DMS153 treated with DMSO at 0.1 percent for 48 hours (cell line): ENCODE measurements at regions not wholly inside any gene's neighbourhood (a gene's known extent, or its start where the extent isn't known, plus 50 kb on each side); places are given as distances from the start of the nearest gene placed in this dataset.
"Not testable (repeated sequence)": the region's sequence is repeated elsewhere in the genome, so short reads cannot be mapped to it uniquely, and the experiment has no call there.

ENCODE experiments used
- DNase-seq: peaks from one replicate; lab custom pipeline; 2025; ENCODE audit not compliant: unreplicated experiment; lab: John Stamatoyannopoulos, UW

DNA sequence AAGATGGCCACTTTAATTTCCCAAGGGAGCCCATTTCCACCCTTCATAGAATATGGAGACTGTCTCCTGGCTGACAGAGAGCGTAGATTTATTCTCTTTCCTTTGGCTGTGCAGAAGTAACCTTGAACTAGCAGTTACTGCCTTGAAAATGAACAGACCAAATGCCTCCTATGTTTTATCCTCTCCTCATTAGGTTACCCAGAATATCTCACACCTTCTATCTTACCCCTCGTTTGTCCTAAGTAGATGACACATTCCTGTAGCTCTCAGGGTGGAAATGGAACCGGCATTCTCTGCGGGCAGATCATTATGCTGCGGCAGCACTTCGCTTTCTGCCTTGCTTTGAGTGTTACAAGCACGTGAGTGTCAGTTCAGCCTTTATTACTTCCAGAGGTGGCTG is 336.5 kb downstream of the DCDC2C start:
- DNase-seq, result no peak

DNA sequence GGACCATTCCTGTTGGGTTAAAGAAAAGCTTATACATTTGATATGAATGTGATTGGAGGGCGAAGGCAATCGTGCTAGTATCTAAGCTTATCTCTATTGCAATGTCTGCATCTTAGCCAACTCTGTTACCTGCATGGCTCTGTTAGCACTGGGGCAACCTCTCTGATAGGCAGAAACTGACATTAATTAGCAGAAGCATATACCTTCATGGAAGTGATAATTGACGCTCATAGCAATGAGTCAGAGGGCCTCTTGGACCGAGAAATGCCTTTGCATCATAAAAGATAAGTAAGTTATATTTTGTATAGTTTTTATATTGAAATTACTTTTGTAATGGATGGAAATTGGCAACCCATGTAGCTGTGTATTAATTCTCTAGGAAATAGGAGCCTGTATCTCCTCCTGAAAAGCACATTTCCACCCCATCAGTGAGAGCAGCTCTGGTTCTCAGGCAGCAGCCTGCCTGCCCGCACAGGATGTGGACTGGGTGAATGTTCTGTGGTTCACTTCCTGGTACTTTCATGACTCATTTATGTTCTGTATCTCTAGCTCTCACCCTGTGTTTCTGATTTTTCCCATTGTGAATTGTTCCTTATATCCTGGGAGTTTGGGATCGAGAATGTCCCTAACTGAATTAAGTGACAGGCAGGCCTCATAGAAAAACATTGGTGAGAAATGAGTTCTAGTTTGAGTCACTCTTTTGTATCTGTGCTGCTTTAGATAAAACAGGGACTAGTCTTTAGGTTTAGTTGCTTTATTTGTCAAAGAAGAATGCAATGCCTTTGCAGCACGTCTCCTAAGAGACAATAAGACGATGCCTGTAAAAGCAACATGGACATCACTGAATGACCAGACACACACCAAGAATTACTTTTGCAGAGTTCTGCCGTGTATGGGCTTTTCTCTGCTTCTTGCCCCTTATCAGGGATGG is 344.9 kb downstream of the DCDC2C start:
- no peak for DNase-seq

DNA sequence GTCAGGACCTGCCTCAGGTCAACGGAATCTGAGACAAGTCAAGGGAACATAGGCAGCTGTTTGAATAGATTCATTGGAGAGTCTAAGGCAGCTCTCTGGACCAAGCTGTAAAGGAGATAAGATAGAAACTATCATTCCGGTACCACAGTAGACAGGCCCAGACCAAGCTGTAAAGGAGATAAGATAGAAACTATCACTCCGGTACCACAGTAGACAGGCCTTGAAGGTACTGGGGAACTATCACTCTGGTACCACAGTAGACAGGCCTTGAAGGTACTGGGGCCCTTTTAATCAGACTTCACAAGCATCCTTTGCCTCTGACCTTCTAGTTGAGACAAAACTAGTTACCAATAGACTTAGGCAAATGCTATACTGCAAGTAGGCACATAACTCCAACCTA is 346.1 kb downstream of the DCDC2C start:
- no peak for DNase-seq

DNA sequence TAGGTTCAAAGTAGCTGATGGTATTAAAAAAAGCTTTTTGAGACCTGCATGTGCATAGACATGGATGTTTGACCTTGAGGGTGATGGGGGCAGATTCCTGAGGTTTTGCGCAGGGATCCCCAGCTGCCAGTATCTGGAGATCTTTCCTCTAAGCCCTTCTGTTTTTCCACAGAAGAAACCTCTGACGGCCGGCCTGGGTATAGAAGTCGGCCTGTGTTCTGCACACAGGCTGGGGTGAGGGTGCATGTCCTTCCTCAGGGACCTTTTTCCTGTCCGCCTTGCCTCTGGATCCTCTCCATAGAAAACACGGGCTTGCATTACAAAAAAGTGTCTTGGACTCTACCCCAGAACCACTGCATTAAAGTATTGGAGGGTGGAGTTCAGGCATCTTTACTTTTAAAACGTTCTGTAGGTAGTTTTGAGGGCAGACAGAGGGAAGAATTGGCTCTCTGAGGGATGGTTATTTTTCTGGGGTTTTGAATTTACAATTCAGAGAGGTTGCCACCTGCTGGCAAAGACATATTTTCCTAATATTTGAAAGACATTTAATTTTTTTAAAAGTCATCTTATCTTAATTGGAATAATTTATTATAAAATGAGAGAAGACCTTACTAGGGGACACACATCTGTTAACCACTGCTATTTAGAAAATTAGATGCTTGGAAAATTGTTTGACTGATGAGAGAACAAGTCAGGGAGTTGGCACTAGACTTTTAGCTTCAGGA is 350.6 kb downstream of the DCDC2C start:
- peak; percentile 10 for DNase-seq

DNA sequence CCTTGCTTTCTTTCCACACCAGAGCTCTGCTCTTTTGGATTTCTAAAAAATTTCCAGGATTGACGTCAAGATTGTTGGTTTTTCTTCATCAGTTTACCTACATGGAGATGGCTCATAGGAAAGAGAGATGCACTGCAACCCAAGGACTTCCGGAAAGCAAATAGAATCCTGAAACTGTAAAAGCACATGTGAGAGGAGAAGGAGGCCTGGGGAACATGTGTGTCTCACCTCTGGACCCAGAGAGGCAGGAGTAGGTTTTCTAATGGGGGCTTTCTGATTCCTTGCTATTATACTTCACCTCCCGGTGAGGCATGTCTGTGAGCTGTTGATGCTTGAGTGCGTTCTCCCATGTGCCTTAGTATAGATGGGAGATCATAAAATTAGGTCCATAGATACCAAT is 362.8 kb downstream of the DCDC2C start:
- DNase-seq, result no peak

DNA sequence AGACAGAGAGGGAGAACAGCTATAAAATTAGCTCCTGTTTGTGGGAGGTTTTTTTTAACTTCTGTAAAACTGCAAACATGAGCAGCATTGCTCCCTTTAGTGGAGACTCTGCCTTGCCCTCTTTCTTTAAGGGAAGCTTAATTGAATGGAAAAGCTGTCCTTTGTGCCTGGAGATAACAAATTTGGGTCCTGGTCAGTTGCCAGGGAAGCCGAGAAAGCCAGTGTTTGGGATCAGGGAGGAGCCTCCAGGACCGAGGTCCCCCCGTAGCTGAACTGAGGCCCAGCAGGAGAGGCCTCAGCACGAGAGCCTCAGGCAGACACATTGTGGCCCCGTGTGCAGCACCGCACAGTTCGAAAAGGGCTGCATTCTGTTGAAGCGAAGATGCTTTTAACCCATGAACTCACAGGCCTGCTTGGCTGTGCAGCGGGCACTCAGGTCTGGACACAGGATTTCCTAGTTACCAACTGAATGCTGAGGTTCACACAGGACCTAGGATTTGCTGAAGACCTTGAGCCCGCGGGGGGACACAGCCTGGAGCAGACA is 369.7 kb downstream of the DCDC2C start:
- no peak for DNase-seq

DNA sequence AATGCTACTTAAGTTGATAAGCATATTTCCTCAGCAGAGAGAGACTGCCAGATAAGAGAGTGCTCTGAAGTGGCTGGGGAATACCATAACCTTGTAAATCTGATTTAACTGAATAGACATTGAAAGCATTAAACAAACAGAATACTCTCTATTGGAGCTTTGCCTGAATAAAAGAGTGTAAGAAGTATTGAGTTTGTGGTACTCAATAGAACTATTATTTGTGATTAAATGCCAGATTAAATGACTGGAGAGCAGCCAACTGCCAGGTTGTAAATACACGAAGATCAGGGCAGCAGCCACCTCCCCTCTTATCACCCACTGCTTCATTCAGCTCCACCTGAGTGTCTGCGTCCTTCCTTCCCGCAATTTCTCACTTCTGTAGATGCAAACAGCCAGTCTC is 373.6 kb downstream of the DCDC2C start:
- peak; percentile 91 for DNase-seq

DNA sequence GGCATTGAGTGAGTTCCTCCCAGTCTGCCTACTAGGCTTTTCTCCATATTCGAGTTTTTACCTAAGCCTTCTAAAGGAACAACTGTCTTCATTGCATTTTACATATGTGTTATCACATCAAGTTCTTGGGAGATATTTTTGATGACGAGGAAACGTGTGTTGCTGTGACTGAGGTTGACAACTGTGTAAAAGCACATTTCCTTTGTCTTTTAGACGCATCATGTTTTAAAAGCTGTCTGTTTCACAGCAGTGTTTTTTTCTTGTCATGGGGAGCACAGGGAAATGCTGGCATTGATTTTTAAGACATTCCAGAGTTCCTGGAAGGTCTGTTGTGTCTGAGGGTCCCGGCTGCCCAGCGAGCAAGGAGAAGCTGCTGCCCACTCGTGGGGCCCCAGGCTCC is 381.8 kb downstream of the DCDC2C start:
- DNase-seq, result no peak

DNA sequence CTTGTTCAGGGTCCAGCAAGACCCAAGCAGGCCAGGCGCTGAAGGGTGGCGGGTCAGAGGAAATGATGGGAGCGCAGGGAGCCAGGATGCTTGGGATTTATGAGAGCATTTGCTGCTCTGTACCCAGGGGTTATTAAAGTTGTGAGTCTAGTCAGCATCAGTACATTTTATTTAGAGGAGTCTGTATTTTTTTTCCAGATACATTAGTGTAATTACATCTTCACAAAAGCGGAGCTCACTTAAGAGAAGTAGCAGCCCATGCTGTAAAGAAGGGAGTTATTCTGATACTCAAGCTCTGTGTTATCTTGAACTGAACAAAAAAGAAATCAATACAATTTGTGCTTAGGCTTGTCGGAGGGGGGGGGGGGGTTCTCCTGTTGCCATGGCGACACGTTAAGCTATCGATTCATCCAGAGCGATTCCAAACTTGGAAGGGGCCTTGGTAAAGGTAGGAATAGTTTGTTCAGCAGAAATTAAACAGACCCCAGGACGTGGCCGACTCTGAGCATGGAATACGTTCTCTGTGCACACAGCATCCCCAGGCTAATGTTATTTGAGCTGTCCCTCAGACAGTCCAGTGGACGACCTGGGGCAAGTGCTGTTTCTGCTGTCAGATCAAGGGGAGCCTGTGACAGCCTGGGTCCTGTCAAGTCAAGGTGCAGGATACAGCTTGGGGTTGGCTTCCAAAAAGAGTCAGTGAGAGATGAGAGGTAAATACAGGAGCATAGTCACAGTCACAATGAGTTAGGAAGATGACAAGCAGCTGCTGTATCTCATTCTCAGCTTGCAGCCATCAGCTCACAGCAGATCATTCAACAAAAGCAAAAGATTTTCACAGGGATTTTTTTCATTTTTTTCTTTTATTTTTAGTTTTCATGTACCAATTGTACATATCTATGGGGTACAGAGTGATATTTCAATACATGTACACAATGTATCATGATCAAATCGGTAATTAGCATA is 387.6 kb downstream of the DCDC2C start:
- no peak for DNase-seq

DNA sequence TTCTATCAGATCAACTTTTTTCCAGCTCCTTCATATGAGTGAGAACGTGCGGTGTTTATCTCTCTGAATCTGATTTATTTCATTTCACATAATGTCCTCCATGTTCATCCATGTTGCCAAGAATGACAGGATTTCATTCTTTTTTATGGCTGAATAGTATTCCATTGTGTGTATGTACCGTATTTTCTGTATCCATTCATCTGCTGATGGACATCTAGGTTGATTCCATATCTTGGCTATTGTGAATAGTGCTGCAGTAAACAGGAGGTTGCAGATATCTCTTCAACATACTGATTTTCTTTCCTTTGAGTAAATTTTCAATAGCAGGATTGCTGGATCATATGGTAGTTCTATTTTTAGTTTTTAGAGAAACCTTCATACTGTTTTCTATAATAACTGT is 388.5 kb downstream of the DCDC2C start:
- DNase-seq, result no peak

DNA sequence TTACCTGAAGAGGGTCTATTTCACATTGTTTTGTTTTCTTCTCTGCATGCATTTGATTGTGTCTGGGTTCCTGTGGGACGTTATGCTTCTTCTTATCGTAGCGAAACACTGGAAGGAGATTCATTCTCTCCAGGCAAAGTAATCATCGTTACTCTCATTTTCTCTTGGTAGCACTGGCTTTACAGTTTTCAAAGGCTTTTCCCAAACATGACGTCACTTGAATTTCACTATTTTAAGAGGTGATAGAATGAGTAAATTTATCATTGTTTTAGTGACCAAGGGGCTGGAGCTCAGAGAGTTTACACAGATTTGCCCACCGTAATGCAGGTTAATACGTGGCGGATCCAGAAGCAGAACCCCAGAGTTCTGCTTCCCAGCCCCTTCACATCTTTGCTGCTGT is 391.4 kb downstream of the DCDC2C start:
- DNase-seq, result no peak

DNA sequence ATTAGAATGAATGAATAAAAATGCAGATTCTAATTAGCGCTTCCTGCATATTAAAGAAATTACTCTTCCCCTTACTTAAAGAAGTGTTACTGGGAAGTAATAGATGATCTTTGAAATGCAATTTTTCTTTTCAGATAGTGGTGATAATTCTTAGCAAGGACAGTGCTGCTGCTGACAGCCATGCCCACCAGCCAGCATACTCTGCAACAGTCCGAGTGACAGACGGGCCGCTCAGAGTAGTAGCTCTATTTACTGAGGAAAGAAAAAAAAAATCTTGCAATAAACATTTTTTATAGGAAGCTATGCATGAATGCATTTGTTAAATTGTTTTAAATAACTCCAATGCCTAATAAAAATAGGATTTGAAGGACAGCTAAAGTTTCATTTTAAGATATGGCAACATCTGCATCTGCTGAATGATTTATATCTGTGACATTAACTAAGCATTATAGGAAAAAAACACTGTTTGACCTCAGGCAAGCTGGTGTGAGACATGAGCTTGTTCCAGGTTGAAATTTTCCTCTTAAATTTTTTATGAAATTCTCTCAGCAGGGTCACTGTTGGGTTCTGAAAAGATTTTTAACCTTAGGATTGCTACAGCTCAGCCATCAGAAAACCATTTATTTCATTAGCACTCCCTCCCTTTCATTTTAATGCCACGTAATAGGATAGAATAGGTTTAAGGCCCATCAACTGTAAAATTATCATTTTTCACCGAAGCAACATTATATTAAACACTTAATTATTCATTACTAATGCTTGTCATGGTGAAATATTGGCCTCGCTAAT is 393.8 kb downstream of the DCDC2C start:
- DNase-seq, result no peak

DNA sequence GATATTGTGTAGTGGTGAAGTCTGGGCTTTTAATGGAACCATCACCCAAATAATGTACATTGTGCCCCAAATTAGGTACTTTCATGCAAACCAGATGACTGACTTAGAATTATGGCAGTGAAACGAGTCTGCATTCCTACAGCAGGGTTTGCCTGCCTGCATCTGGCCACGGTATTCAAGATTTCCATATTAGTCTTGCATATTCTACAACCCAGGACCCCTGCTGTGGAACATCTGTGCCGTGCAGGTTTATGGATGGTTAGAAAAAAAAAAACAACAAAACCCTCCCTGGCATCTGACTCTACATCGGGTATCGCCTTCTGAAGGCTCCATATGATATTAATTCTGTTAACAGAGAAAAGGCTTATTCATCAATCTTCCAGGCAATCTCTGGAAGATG is 394.8 kb downstream of the DCDC2C start:
- DNase-seq, result no peak

DNA sequence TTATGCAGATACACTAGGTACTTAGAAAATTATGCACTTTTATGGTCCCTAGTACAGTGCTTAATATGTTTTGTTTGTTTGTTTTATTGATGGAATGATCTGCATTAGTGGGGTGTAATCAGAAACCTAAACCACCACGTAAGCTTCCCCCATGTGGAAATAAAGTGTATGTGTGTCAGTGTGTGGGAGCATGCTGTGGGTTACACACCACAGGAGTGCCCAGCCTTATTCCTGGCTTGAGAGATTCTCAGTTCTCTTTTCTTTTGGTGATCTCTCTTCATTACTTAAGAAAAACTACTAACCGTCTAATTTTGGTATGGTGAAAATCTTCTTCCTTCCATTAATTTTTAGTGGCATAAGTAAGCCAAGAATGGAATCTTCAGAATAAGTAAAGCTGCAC is 398.6 kb downstream of the DCDC2C start:
- no peak for DNase-seq

DNA sequence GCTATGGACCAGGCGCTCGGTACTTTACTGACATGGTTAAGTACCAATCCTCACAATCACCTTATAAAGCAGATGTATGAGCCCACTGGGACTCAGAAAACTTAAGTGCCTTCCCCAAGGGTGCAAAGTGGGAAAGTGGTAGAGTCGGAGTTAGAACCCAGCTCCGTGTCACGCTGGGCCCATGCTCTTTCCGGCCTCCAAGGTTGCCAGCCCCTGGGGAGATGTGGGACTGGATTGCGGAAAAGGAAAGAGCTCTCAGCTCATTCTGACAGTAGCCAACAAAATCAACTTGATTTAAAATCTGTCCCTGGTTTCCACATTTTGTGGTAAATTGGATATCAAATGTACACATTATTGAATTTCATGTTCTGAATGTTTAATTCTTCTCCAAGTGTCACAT is 403.8 kb downstream of the DCDC2C start:
- DNase-seq, result no peak

DNA sequence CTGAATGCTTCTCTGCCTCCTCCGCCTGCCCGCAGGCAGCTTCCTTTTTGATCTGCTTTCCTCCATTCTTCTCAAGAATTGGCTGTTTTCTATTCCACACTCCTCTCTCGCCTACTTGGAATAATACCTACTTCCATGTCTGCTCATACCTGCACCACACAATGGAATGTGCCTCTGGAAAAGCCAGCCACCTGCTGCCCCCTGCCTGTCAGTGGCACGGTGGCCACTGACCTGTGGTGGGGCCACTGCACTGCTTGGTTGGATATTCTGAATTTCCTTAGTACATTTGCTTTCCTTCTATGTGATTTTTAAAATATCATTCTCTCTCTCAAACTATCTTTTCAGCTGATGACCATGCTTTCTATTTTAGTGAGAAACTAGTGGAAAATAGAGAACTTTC is 406.9 kb downstream of the DCDC2C start:
- DNase-seq, result no peak

DNA sequence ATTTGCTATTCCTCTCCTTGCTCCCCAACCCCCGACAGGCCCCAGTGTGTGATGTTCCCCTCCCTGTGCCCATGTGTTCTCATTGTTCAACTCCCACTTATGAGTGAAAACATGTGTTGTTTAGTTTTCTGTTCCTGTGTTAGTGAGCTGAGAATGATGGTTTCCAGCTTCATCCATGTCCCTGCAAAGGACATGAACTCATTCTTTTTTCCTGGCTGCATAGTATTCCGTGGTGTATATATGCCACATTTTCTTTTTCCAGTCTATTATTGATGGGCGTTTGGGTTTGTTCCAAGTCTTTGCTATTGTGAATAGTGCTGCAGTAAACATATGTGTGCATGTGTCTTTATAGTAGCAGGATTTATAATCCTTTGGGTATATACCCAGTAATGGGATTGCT is 412.1 kb downstream of the DCDC2C start:
- not testable (repeated sequence) for DNase-seq

DNA sequence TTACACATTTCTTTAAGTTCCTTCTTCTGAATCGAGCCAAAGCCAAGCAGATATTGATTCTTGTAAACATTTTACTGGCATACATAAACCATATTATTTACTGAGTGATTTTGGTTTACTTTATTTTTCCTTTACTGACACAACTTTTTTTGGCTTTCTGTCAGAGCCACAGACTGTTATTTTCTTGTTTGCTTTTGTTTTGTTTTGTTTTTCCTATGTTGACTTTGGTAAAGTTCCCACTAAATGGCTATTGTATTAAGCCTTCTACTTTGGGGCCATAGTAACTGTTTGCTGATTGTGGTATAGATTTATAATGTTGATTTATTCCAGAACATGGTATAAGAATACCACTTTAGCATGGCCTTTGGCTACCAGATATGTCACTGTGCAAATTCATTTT is 419.4 kb downstream of the DCDC2C start:
- no peak for DNase-seq

DNA sequence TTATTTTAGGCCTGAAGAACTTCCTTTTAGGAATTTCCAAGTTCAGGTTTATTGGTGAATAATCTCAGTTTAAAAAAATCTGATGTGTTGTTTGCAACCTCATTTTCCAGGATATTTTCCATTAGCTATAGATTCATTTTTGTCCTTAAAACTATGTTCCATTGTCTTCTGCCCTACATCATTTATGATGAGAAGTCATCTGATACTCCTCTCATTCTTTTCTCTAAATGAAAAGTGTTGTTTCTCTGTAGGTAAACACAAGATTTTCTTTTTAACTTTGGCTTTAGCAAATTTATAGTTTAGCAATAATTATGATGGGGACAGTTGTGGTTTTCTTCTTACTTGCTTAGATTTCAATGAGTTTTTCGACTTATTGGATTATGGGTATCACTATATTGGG is 427.3 kb downstream of the DCDC2C start:
- DNase-seq, result no peak
